Breast epithelium (tissue), 4 donors: ENCODE measurements at regions not wholly inside any gene's neighbourhood (a gene's known extent, or its start where the extent isn't known, plus 50 kb on each side); places are given as distances from the start of the nearest gene placed in this dataset.

ENCODE experiments used
- DNase-seq, 2 donors: peaks; one replicate each; pipeline ENCODE4 v3.0.0-alpha.2; 2019; ENCODE audit warnings: low spot score in 2 of 2
- H3K27ac ChIP-seq, 2 donors: fragments of 200-600 bp; sonication (generic) in 1 of 2; one replicate each; pipeline ENCODE4 v1.5.1; 2016 to 2019; ENCODE audit warnings: mild to moderate bottlenecking in 1 of 2
- H3K27me3 ChIP-seq, 2 donors: fragments of 200-600 bp; sonication (generic) in 1 of 2; one replicate each; pipeline versions ENCODE4 v1.5.1 to v1.6.0; 2017 to 2019; ENCODE audit warnings: control low read depth in 1 of 2, mild to moderate bottlenecking in 1 of 2
- H3K36me3 ChIP-seq: fragments of 200-600 bp; one replicate; pipeline ENCODE4 v1.5.1; 2019
- H3K4me1 ChIP-seq, 2 donors: fragments of 200-600 bp; sonication (generic); one replicate each; pipeline ENCODE4 v1.5.1; 2016 to 2019; ENCODE audit warnings: control low read depth in 1 of 2
- H3K4me3 ChIP-seq, 3 donors: fragments of 200-600 bp; sonication (generic); 1 replicate in 2 of 3; 2 replicates in 1 of 3; pipeline ENCODE4 v1.5.1; 2016 to 2019; ENCODE audit warnings: mild to moderate bottlenecking in 3 of 3, moderate library complexity in 2 of 3
- H3K9me3 ChIP-seq, 2 donors: fragments of 200-600 bp; sonication (generic) in 1 of 2; one replicate each; pipeline ENCODE4 v1.5.1; 2016 to 2019; ENCODE audit warnings: control low read depth in 1 of 2
- POLR2A ChIP-seq: fragments of 450-650 bp; IDR thresholded peaks from one replicate; pipeline ENCODE4 v1.6.1; 2016; ENCODE audit warnings: antibody characterized with exemption, mild to moderate bottlenecking, moderate library complexity
- POLR2AphosphoS5 ChIP-seq, 3 donors: sonication (generic); formaldehyde crosslinking; IDR thresholded peaks; one replicate each; pipeline ENCODE4 v1.6.1; 2017; ENCODE audit warnings: antibody characterized with exemption in 3 of 3
- intact Hi-C: fragments of 100-400 bp; cut with DNase I; formaldehyde crosslinking; loops from one replicate; pipeline ENCODE4 v1.15.1; 2023; ENCODE audit warnings: low total_unique reads
- TF ChIP-seq, protein P1 (sequence below), 3 donors: fragments of 450-650 bp; IDR thresholded peaks; one replicate each; pipeline ENCODE4 v1.5.1; 2016 to 2017; ENCODE audit warnings: antibody characterized with exemption in 3 of 3, mild to moderate bottlenecking in 3 of 3, moderate library complexity in 3 of 3

- Histone ChIP-seq H3K4me1 (no peaks in the 10 kb centered on the region), H3K27ac (no peak overlapping the region), H3K9me3 (no peaks in the 10 kb centered on the region), H3K36me3 (no peaks in the 10 kb centered on the region), H3K27me3 (no peaks in the 10 kb centered on the region), H3K4me3 (no peak overlapping the region)
- DNase-seq, result no peak
- TF ChIP-seq POLR2A (no peak), POLR2AphosphoS5 (IDR thresholded peaks at IDR 0.05) (no peak)
- TF ChIP-seq, protein P1, sequence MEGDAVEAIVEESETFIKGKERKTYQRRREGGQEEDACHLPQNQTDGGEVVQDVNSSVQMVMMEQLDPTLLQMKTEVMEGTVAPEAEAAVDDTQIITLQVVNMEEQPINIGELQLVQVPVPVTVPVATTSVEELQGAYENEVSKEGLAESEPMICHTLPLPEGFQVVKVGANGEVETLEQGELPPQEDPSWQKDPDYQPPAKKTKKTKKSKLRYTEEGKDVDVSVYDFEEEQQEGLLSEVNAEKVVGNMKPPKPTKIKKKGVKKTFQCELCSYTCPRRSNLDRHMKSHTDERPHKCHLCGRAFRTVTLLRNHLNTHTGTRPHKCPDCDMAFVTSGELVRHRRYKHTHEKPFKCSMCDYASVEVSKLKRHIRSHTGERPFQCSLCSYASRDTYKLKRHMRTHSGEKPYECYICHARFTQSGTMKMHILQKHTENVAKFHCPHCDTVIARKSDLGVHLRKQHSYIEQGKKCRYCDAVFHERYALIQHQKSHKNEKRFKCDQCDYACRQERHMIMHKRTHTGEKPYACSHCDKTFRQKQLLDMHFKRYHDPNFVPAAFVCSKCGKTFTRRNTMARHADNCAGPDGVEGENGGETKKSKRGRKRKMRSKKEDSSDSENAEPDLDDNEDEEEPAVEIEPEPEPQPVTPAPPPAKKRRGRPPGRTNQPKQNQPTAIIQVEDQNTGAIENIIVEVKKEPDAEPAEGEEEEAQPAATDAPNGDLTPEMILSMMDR (IDR thresholded peaks at IDR 0.05), result no peak
- intact Hi-C loops, result no loop called here
These were observed 566.9 kb upstream of the CCDC54 start for GRCh38 chr3:106810300-106810875.

DNA sequence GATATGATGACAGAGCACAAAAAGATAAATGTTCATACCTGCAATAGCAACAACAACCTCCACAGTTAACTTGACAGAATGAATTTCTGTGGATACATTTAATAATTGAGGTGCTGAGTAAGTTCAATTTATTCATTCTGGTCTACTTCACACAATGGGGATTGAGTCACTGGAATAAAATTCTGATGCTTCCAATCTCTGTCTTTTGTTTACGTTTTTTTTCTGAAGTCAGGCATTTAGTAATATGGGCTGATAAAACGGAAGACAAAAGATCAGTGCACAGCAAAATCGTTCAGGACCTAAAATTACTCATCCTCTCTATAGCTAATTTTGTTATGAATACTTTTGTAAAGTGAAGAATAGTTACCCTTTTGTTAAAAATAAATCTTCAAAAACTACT is 565.9 kb upstream of the CCDC54 start:
- no peak for TF ChIP-seq POLR2AphosphoS5 (IDR thresholded peaks at IDR 0.05)
- TF ChIP-seq POLR2A, result no peak
- TF ChIP-seq, protein P1 (IDR thresholded peaks at IDR 0.05), result no peak
- intact Hi-C loops, result no loop called here

GRCh38 chr3:106813742-106814141 is 563.5 kb upstream of the CCDC54 start:
- H3K27me3 ChIP-seq, result no peaks in the 10 kb centered on the region
- no peaks in the 10 kb centered on the region for H3K4me1 ChIP-seq
- DNase-seq, result no peak
- no peak overlapping the region for H3K4me3 ChIP-seq
- no peak overlapping the region for H3K27ac ChIP-seq
- no peaks in the 10 kb centered on the region for H3K9me3 ChIP-seq
- no peaks in the 10 kb centered on the region for H3K36me3 ChIP-seq
- intact Hi-C loops, result no loop called here
- TF ChIP-seq, protein P1 (IDR thresholded peaks at IDR 0.05), result no peak
- TF ChIP-seq POLR2A (no peak), POLR2AphosphoS5 (IDR thresholded peaks at IDR 0.05) (no peak)

More for the DNA sequence above, 565.9 kb upstream of the CCDC54 start:
- H3K9me3 ChIP-seq, result no peaks in the 10 kb centered on the region
- H3K27ac ChIP-seq, result no peak overlapping the region
- H3K4me1 ChIP-seq, result no peaks in the 10 kb centered on the region
- H3K4me3 ChIP-seq, result no peak overlapping the region
- no peaks in the 10 kb centered on the region for H3K27me3 ChIP-seq
- no peak for DNase-seq
- no peaks in the 10 kb centered on the region for H3K36me3 ChIP-seq

DNA sequence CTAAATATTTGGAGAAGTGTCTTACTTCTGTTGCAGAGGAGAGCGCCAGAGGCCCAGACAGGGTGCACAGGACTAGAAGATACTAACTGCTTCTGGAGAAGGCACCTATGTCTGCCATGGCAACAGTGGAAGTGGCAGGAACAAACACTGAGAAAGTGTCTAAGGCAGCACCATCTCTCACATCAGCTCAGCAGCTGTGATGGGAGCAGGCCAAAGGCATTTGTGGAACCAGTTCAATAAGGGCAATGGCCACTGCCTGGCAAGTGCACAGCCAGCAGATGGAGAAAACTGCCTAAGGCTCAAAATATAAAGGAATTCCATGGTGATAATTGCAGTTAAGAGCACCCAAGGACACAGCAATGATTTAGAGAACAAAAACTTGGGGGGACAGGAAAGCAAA is 563.0 kb upstream of the CCDC54 start:
- H3K27ac ChIP-seq, result no peak overlapping the region
- intact Hi-C loops, result no loop called here
- H3K36me3 ChIP-seq, result no peaks in the 10 kb centered on the region
- no peaks in the 10 kb centered on the region for H3K4me1 ChIP-seq
- H3K9me3 ChIP-seq, result no peaks in the 10 kb centered on the region
- no peak for DNase-seq
- H3K4me3 ChIP-seq, result no peak overlapping the region
- no peak for TF ChIP-seq POLR2AphosphoS5 (IDR thresholded peaks at IDR 0.05)
- TF ChIP-seq, protein P1 (IDR thresholded peaks at IDR 0.05), result no peak
- TF ChIP-seq POLR2A, result no peak
- no peaks in the 10 kb centered on the region for H3K27me3 ChIP-seq

DNA sequence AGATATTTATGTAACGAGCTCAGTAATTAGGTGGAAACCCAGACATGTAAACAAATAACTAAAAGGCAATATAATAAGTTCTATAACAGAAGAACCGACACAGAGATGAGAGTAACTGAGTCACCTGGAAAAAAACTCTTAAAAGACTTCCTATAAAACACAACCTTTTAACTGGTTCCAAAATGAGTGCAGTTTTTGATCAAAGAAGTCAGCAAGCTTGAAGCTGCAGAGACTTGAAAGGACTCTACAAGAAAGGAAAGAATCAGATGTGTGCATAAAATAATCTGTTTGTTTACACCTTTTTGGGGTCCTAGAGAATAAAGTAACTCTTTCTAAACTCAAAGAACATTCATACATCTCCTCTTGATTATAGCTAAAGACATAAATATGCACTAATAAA is 560.4 kb upstream of the CCDC54 start:
- intact Hi-C loops, result loop anchor here (1.0 kb wide), 1 partner anchor 26 kb away; no protein-coding TSS in a partner anchor
- TF ChIP-seq POLR2AphosphoS5 (IDR thresholded peaks at IDR 0.05), result no peak
- TF ChIP-seq, protein P1 (IDR thresholded peaks at IDR 0.05), result no peak
- TF ChIP-seq POLR2A, result no peak

More for the DNA sequence above, 560.4 kb upstream of the CCDC54 start:
- no peak for DNase-seq
- Histone ChIP-seq H3K27me3 (no peaks in the 10 kb centered on the region), H3K27ac (no peak overlapping the region), H3K4me1 (no peaks in the 10 kb centered on the region), H3K36me3 (no peaks in the 10 kb centered on the region), H3K4me3 (no peak overlapping the region), H3K9me3 (no peaks in the 10 kb centered on the region)
